Activated naive CD8-positive, alpha-beta T cell (primary cell): ENCODE measurements at regions not wholly inside any gene's neighbourhood (a gene's known extent, or its start where the extent isn't known, plus 50 kb on each side); places are given as distances from the start of the nearest gene placed in this dataset.

Experiments
- H3K27ac Mint-ChIP-seq: one replicate; pipeline ENCODE4 v1.8.0; 2021; ENCODE audit warnings: mixed read lengths
- H3K27me3 Mint-ChIP-seq: one replicate; pipeline ENCODE4 v1.8.0; 2021; ENCODE audit warnings: mixed read lengths
- H3K36me3 Mint-ChIP-seq: one replicate; pipeline ENCODE4 v1.8.0; 2021; ENCODE audit warnings: mixed read lengths
- H3K4me1 Mint-ChIP-seq: one replicate; pipeline ENCODE4 v1.8.0; 2021; ENCODE audit warnings: low read depth, mixed read lengths
- H3K4me3 Mint-ChIP-seq: one replicate; pipeline ENCODE4 v1.8.0; 2021; ENCODE audit warnings: mild to moderate bottlenecking, mixed read lengths
- H3K9me3 Mint-ChIP-seq: one replicate; pipeline ENCODE4 v1.8.0; 2021; ENCODE audit warnings: low read depth, mixed read lengths

DNA sequence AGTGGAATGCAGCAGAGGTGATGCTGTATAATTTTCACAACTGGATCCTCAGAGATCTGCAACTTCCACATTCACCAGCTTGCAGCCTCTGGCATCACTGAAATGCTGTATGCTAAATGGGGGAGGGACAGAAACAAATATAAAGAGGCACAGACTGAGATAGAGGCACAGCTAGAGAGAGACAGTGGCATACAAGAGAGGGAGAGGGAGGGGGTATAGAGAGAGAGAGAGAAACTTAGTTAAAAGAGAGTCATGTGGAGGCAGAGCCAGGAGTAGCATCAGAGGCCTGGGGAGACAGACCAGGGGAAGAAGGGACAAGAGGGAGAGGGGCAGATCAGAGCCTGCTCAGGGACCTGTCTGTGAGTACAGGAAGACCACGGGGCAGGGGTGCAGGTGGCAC lies 84.5 kb upstream of the GRIK3 start:
- Mint-ChIP-seq H3K9me3 (no peaks in the 10 kb centered on the region), H3K4me3 (no peak overlapping the region), H3K4me1 (no peaks in the 10 kb centered on the region), H3K27ac (no peak overlapping the region), H3K27me3 (peaks cover 3% of the 10 kb centered on the region), H3K36me3 (no peaks in the 10 kb centered on the region)

DNA sequence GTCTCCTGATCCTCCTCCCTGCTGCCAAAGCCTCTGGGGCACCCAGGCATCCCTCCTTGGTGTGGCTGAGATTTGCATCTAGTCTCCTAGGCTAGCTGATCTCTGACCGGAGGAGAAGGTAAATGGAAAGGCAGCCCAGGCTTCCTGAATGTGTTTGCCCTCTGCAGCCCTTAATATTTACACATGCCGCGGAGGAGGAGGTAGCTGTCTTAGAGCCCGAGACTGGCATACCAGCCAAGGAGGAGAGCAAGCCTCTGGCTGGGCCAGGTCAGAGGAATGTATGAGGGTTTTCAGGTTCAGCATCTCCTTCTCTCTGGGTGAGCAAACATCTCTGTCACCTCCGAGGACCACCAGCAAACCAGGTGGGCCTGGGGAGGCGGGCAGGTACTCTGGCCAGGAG lies 86.0 kb upstream of the GRIK3 start:
- H3K36me3 Mint-ChIP-seq: no peaks in the 10 kb centered on the region
- no peaks in the 10 kb centered on the region for H3K9me3 Mint-ChIP-seq
- H3K4me3 Mint-ChIP-seq: no peak overlapping the region
- H3K27ac Mint-ChIP-seq: no peak overlapping the region
- no peaks in the 10 kb centered on the region for H3K4me1 Mint-ChIP-seq
- H3K27me3 Mint-ChIP-seq: peaks cover 3% of the 10 kb centered on the region

DNA sequence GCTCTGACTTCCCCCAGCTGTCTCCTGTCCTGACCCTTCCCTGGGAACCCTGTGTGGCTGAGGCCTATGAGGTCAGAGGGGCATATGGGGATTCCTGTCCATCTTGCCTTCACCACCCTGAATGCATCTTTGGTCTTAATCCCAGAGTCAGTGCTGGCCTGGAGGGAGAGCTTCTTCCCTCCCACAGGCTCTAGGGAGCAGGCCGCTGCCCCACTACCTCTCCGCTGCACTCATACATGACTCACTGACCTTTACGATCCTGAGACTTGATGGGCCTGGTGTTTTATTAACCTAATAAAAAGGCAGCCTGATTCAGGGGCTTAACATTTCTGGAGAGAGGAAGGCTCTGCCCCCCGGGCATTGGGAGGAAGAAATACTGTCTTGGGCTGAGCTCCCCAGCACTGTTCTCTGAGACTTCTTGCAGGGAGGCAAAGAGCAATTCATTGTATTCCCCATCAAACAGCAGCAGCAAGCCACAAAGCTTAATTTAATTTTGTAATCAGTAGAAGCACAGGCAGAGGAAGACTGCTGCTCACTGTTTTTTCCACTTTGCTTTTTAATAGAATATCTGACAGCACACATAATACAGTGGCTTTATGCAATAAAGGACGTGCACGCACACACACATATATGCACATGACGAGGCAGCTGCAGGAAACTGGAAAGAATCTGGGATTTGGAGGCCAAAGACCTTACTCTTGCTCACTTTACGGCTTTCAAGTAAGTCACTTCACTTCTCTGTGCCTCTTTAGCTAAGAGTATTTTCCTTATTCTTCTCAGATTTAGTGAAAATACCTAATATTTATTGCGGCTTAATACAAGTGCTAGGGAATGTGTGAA lies 89.2 kb upstream of the GRIK3 start:
- no peak overlapping the region for H3K27ac Mint-ChIP-seq
- no peaks in the 10 kb centered on the region for H3K4me1 Mint-ChIP-seq
- H3K27me3 Mint-ChIP-seq: peaks cover 5% of the 10 kb centered on the region
- no peak overlapping the region for H3K4me3 Mint-ChIP-seq
- no peaks in the 10 kb centered on the region for H3K9me3 Mint-ChIP-seq
- H3K36me3 Mint-ChIP-seq: no peaks in the 10 kb centered on the region

DNA sequence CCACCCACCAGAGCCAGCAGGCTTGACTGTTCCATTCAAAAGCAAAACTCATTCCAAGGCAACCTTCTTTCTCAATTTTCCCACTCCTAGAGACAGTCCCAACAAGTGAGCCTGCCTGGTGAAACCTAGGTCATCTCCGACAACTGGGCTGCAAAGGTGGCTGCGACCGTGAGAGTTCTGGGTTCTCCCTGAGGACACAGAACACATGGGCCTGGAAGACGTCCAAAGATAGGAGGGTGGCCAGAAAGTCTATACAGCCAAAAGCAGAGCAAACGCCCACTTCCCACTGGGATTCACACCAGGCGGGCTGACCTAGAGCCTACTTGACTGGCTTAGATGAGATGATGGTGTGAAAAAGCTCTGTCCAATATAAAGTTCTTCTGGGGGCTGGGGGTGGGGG lies 90.2 kb upstream of the GRIK3 start:
- Mint-ChIP-seq H3K4me3 (no peak overlapping the region), H3K9me3 (no peaks in the 10 kb centered on the region), H3K4me1 (no peaks in the 10 kb centered on the region), H3K27ac (no peak overlapping the region), H3K36me3 (no peaks in the 10 kb centered on the region), H3K27me3 (peaks cover 4% of the 10 kb centered on the region)

DNA sequence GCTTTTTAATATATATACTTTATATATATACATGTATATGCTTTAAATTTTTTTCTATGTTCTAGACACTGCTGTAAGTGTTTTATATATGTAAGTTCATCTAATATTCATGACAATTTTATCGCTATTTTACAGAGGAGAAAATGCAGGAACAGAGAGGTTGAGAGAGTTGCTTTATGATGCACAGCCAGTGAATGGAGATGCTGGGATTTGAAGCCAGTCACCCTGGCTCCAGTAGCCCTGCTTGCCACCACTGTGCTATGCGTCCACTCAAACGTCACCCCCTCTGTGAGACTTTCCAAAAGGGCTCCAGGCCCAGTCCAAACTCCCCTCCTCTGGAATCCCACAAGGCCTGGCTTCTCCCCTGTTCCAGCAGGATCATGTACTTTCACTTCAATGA lies 91.0 kb upstream of the GRIK3 start:
- Mint-ChIP-seq H3K36me3 (no peaks in the 10 kb centered on the region), H3K27ac (no peak overlapping the region), H3K9me3 (no peaks in the 10 kb centered on the region), H3K4me1 (no peaks in the 10 kb centered on the region), H3K4me3 (no peak overlapping the region), H3K27me3 (peaks cover 3% of the 10 kb centered on the region)

DNA sequence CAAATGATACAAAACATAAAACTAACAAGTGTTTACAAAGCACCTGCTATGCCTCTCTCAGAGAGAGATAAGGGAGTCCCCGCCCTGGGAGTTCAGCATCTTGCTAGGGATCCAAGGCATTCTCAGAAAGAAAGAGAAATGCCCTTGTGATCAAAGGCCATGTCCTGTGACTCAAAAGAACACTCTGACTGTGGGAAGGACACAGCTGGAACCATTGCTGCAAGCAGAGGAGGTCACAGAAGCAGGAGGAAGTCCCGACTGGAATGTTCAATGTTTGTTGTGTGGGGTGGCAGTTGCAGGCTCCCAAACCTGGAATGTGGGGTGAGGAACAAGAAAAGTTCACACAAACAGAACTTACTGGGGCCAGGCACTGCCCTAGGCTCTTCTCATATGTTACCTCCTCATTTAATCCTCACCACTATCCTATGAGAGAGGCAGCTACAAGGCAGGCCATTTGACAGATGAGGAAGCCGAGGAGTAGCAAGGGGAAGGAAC lies 93.0 kb upstream of the GRIK3 start:
- Mint-ChIP-seq H3K4me1 (no peaks in the 10 kb centered on the region), H3K36me3 (no peaks in the 10 kb centered on the region), H3K27me3 (peaks cover 8% of the 10 kb centered on the region), H3K4me3 (no peak overlapping the region), H3K9me3 (no peaks in the 10 kb centered on the region), H3K27ac (no peak overlapping the region)

DNA sequence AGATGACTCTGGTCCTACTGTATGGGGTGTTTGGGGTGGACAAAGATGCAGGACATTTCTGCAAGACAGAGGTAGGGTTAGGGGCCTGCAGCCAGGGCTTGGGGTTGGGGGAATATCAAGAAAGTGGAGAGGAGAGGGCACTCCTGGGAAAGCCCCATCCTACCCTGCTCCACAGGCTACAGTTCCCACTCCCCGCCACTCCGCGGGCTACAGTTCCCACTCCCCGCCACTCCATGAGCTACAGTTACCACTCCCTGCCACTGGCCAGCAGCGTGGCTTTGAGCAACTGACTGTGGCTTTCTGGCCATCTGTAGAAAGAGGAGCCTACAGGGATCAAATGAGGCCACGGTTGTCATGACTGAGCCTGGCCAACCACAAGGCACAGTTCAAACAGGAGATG lies 93.8 kb upstream of the GRIK3 start:
- no peak overlapping the region for H3K4me3 Mint-ChIP-seq

DNA sequence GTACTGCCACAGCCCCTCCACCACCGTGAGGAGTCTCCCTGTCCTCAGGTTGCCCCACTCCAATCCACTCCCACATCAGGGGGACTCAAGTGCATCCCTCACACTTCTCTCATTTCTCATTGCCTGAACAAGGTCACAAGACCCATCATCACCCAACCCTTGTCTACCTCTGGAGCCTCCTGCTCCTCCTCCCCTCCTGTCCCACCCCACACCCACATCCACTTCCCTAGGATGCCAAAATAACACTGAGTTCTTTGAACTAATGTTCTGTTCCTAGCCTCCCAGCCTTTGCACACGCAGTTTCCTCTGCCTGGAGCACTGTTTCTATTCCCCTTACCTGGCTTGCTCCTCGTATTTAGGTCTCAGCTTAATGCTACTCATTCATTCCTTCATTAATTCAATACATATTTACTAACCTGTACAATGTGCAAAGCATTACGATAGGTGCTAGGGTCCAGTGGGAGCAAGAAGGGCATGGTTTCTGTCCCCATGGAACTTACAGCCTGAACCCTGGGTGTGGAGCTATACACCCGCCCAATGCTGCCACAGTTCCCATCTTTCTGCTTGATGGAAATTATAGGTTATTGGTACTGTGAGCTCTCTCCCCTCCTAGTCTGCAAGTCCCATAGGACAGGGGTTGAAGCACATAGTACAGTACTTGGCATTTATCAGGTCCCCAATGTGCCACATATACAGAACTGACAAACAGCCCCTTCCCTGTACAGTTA lies 96.1 kb upstream of the GRIK3 start:
- Mint-ChIP-seq H3K4me3 (no peak overlapping the region), H3K9me3 (no peaks in the 10 kb centered on the region), H3K27ac (no peak overlapping the region), H3K27me3 (peaks cover 20% of the 10 kb centered on the region), H3K36me3 (no peaks in the 10 kb centered on the region), H3K4me1 (no peaks in the 10 kb centered on the region)

More for the DNA sequence above, 93.8 kb upstream of the GRIK3 start:
- H3K9me3 Mint-ChIP-seq: no peaks in the 10 kb centered on the region
- H3K36me3 Mint-ChIP-seq: no peaks in the 10 kb centered on the region
- no peaks in the 10 kb centered on the region for H3K4me1 Mint-ChIP-seq
- H3K27me3 Mint-ChIP-seq: peaks cover 10% of the 10 kb centered on the region
- H3K27ac Mint-ChIP-seq: no peak overlapping the region

DNA sequence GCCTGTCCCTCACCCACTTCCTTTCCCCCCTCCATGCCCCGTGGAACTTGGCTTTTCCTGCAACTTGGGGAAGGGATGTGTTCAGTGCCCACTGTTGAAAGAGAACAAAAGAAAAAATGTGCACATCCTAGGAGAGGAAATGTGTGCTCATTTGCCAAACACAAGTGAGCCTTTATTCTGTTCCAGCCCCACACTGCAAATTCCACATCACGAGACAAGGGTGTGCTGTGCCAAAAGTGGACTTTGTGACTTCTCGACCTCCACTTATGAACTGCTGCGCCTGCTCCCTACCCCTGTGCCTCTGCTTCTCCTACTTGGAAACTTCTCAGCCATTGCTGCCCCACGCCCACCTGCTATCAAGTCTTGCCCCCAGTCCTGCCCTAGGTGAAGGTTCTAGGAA lies 97.0 kb upstream of the GRIK3 start:
- H3K27ac Mint-ChIP-seq: no peak overlapping the region
- no peaks in the 10 kb centered on the region for H3K4me1 Mint-ChIP-seq
- no peak overlapping the region for H3K4me3 Mint-ChIP-seq
- no peaks in the 10 kb centered on the region for H3K9me3 Mint-ChIP-seq
- H3K27me3 Mint-ChIP-seq: peaks cover 28% of the 10 kb centered on the region
- H3K36me3 Mint-ChIP-seq: no peaks in the 10 kb centered on the region

DNA sequence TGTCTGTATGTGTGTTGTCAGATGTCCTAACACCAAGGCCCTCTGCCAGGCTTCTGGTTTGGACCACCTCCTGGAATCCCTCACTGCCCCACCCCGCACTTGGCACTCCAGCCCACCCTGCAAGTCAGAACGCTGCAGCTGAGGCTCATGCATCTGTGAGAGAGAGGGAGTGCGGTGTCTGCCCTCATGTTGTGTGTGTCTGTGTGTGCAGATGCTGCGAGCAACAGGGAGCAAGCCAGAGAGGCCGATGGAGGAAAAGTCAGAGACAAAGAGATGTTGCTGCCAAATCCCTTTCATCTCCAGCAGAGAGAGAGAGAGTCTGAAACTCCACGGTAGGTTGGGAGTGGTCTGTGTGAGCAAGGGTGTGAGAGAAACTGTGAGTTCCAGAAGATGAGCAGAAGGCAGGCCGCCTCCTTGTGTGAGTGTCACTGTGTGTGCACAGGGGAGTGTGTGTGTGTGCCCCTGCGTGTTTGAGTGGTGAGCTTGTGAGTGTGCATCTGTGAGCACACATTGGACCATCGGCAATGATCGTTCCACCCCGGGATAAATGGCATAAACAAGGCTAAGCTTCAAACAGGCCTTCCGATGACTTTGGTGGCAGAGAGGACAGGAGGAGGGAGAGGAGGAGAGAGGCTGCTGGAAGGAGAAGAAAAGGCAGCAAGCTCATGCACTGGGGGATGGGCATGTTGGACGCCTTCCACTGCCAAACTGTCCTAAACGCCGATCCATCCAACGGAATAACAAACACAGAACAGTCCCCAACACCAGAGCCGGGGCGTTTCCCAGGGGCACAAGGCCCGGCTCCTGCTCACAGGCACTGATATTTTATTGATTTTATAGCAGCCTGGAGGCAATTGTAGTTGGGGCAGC lies 99.2 kb upstream of the GRIK3 start:
- Mint-ChIP-seq H3K36me3 (no peaks in the 10 kb centered on the region), H3K4me3 (no peak overlapping the region), H3K27ac (no peak overlapping the region), H3K27me3 (peaks cover 29% of the 10 kb centered on the region), H3K9me3 (no peaks in the 10 kb centered on the region), H3K4me1 (no peaks in the 10 kb centered on the region)

DNA sequence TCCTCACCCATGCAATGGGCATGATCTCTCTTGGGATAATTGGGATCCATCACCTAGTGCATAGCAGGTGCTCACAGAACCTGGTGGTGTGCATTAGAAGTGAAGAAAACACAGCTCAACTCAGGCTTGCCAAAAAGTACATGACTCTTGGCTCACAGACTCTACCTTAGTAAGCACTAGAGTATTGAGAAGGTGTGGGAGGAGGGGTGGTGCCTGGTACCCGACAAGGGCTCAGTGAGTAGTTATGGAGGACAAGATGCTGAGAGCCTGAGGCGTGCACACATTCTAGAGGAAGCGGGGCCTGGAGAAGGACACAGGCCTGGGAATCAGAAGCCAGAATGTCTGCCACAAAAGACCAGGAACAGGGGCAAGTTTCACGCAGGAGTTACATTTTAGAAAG lies 100.3 kb upstream of the GRIK3 start:
- Mint-ChIP-seq H3K27ac (no peak overlapping the region), H3K27me3 (peaks cover 29% of the 10 kb centered on the region), H3K36me3 (no peaks in the 10 kb centered on the region)

DNA sequence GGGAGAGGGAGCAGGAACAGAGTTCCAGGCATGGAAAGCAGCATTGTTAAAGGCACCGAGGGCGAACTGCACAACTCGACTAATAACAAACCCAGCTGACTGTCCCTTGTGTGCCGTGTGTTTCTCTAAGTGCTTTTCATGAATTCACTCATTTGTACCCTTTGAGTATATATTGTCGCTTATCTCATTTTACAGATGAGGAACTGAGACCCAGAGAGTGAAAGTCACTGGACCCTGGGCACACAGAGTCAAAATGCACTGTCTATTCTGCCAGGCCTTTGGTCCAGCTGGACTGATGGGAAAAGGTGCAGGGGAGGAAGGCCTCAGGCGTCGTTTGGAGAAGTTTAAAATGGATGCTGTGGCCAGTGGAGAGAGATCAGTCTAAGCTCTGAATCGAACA lies 100.7 kb upstream of the GRIK3 start:
- H3K4me1 Mint-ChIP-seq: no peaks in the 10 kb centered on the region
- H3K9me3 Mint-ChIP-seq: no peaks in the 10 kb centered on the region
- no peak overlapping the region for H3K4me3 Mint-ChIP-seq
- no peaks in the 10 kb centered on the region for H3K36me3 Mint-ChIP-seq
- H3K27ac Mint-ChIP-seq: no peak overlapping the region
- H3K27me3 Mint-ChIP-seq: peaks cover 29% of the 10 kb centered on the region

More for the DNA sequence above, 100.3 kb upstream of the GRIK3 start:
- Mint-ChIP-seq H3K4me1 (no peaks in the 10 kb centered on the region), H3K9me3 (no peaks in the 10 kb centered on the region), H3K4me3 (no peak overlapping the region)

DNA sequence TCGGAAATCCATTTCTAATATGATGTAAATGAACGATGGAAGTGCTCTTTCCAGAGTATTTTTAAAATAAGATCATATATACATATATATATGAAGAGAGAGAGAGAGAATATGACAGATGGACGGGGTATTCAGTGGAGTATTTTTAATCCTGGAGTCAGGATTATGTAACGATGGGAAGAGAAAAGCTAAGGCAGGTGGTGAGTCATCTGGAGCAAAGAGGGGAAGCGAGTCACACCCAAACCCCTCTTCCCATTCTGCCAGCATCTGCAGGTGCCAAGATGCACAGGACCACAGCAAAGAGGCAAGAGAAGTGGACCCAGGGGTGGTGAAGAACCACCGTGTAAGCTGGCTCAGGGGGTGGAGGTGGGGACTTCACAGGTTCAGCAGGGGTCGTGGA lies 102.7 kb upstream of the GRIK3 start:
- Mint-ChIP-seq H3K9me3 (no peaks in the 10 kb centered on the region), H3K4me3 (no peak overlapping the region), H3K4me1 (no peaks in the 10 kb centered on the region), H3K27me3 (peaks cover 30% of the 10 kb centered on the region), H3K27ac (no peak overlapping the region), H3K36me3 (no peaks in the 10 kb centered on the region)

DNA sequence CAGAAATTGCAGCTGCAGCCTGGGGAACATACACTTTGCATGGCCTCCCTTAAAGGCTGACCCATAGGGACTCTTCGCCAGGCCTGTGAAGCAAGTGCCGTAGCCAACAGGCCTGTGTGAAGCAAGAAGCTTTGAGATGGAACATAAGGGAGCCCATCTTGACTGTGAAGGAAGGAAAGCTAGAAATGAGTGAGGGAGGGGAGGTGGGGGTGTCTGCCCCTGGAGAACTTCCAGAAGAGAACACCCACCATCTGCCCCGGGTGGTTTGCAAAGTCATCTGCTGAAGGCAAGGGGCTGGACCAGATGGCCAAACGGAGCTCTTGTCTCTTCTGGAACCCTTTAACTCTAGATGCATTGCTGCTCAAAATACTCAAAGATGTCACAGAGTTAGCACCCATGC lies 103.3 kb upstream of the GRIK3 start:
- Mint-ChIP-seq H3K27me3 (peaks cover 30% of the 10 kb centered on the region), H3K9me3 (no peaks in the 10 kb centered on the region), H3K4me1 (no peaks in the 10 kb centered on the region), H3K27ac (no peak overlapping the region), H3K36me3 (no peaks in the 10 kb centered on the region), H3K4me3 (no peak overlapping the region)

DNA sequence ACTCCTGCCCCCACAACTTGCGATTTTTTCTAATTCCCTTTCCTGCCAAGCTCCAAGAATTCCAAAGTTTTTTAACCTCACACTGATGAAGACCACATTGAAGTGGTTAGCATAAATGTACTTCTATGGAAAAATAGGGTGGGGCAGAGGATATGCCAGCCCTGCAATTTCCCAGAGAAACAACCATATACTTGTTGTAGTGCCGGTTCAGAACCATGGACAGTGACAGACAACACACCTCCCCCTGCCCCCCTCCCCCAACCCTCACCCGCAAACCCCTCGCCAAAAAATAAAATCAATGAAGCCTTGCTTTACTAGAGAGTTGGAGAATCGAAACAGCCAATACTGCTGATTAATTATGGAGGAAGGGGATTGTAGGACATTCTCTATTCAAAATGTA lies 109.5 kb upstream of the GRIK3 start:
- Mint-ChIP-seq H3K27ac (no peak overlapping the region), H3K27me3 (peaks cover 11% of the 10 kb centered on the region), H3K9me3 (no peaks in the 10 kb centered on the region), H3K4me1 (no peaks in the 10 kb centered on the region), H3K4me3 (no peak overlapping the region), H3K36me3 (no peaks in the 10 kb centered on the region)
